Esophagus (tissue), 2 donors: ENCODE measurements at regions not wholly inside any gene's neighbourhood (a gene's known extent, or its start where the extent isn't known, plus 50 kb on each side); places are given as distances from the start of the nearest gene placed in this dataset.

ENCODE experiments used
- H3K27ac ChIP-seq, 2 donors: one replicate each; pipeline ENCODE4 v1.5.1; 2013; ENCODE audit warnings: low read depth in 2 of 2, mild to moderate bottlenecking in 2 of 2, inconsistent platforms in 1 of 2, low read length in 1 of 2, moderate library complexity in 1 of 2
- H3K27me3 ChIP-seq, 2 donors: one replicate each; pipeline ENCODE4 v1.6.1; 2013; ENCODE audit warnings: low read length in 2 of 2, control low read depth in 1 of 2, mild to moderate bottlenecking in 1 of 2; ENCODE audit not compliant: insufficient read depth in 2 of 2, control insufficient read depth in 1 of 2
- H3K36me3 ChIP-seq, 2 donors: one replicate each; pipeline ENCODE4 v1.6.1; 2013; ENCODE audit warnings: low read length in 1 of 2; ENCODE audit not compliant: control insufficient read depth in 2 of 2, insufficient read depth in 2 of 2
- H3K4me1 ChIP-seq, 2 donors: one replicate each; pipeline ENCODE4 v1.6.1; 2013; ENCODE audit warnings: low read length in 1 of 2; ENCODE audit not compliant: control insufficient read depth in 2 of 2, insufficient read depth in 2 of 2
- H3K4me3 ChIP-seq, 2 donors: one replicate each; pipeline ENCODE4 v1.5.1; 2013; ENCODE audit warnings: low read length in 2 of 2, mild to moderate bottlenecking in 2 of 2, low read depth in 1 of 2, moderate library complexity in 1 of 2
- H3K9me3 ChIP-seq, 2 donors: one replicate each; pipeline ENCODE4 v1.6.1; 2013; ENCODE audit warnings: mild to moderate bottlenecking in 2 of 2, low read depth in 1 of 2, low read length in 1 of 2, moderate library complexity in 1 of 2; ENCODE audit not compliant: control insufficient read depth in 2 of 2, insufficient read depth in 1 of 2
- WGBS, 2 donors: extraction: QIAGEN DNeasy Blood & Tissue Kit; methylation state at CpG; one replicate each; pipeline ENCODE4 v1.1.7; 2013; 5-methylcytosine and 5-hydroxymethylcytosine counted together
- donor health status: healthy with polysubstance abuse.
- donor health status: Bipolar disorder and iron deficiency.

DNA sequence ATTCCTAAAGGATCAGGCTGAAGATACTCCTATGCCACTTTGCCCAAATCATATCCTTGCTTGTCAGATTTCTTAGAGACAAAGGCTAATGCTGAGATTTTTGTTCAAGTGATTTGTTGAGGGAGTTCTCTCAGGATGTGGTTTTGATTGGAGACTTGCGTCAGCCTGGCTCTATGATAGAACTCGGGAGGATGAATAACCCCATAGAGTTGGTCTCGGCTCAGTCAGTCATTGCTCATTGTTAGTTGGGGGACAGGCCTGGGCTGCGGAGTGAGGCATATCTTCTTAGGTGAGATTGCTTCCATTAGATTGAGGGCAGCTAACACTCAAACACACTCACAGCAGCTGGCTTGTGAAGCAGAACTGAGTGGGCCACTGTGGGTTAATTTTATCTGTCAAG is 203.4 kb downstream of the KIF20B start:
- no peaks in the 10 kb centered on the region for H3K27me3 ChIP-seq
- no peaks in the 10 kb centered on the region for H3K9me3 ChIP-seq
- no peak overlapping the region for H3K27ac ChIP-seq
- no peaks in the 10 kb centered on the region for H3K4me1 ChIP-seq
- 81 to 86% methylated on average over 4 of the region's 4 CpGs for WGBS, 2 donors
- H3K4me3 ChIP-seq, result no peak overlapping the region
- no peaks in the 10 kb centered on the region for H3K36me3 ChIP-seq

DNA sequence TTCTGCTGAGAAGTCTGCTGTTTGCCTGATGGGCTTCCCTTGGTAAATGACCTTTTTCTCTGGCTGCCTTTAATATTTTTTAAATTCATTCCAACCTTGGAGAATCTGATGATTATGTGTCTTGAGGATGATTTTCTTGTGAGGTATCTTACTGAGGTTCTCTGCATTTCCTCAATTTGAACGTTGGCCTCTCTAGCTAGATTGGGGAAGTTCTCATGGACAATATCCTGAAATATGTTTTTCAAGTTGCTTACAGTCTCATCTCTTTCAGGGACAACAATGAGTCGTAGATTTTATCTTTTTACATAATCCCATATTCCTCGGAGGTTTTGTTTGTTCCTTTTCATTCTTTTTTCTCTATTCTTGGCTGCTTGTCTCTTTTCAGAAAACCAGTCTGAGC is 208.4 kb downstream of the KIF20B start:
- no peaks in the 10 kb centered on the region for H3K36me3 ChIP-seq
- no peaks in the 10 kb centered on the region for H3K4me1 ChIP-seq
- H3K4me3 ChIP-seq, result no peak overlapping the region
- 55 to 56% methylated on average over 3 of the region's 3 CpGs for WGBS, 2 donors
- no peaks in the 10 kb centered on the region for H3K27me3 ChIP-seq
- H3K27ac ChIP-seq, result no peak overlapping the region
- H3K9me3 ChIP-seq, result no peaks in the 10 kb centered on the region

DNA sequence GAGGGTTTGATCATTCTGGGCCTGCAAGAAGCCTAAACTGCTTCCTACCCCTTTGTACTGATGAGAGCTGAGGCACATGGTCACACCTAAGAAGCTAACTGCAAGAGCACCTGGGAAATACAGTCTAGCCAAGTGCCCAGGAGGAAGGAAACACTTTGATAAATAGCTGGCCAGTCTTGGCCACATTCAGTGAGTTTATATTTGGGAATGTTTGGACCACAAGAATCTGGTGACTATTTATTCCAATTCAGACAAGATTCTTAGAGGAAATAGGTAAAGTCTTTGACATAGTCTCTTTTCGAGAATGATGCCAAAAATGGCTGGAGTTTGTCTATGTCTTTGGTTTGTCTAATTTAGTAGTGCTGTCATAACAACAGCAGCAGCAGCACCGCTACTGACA is 213.6 kb downstream of the KIF20B start:
- 78% methylated on average over 2 of the region's 2 CpGs for WGBS, 2 donors
- H3K4me1 ChIP-seq, result no peaks in the 10 kb centered on the region
- H3K4me3 ChIP-seq, result no peak overlapping the region
- H3K27me3 ChIP-seq, result no peaks in the 10 kb centered on the region
- no peak overlapping the region for H3K27ac ChIP-seq
- H3K9me3 ChIP-seq, result no peaks in the 10 kb centered on the region
- H3K36me3 ChIP-seq, result no peaks in the 10 kb centered on the region

DNA sequence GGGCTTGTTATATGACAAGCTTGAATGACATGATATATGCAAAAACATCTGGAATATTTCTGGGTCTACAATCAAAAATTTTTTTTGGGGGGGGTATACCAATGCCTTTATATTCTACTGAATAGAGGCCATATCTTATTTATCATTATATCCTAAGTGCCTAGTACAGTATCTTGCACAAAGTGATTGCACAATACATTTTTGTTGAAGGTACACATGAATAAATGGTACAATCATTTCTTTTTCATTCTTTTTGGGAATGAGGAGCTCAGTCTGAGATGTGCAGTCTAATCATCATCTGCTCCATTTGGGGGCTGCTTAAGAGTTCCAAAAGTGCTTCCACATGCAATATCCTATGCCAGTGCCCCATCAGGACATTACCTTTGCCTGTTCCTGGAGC is 214.6 kb downstream of the KIF20B start:
- Histone ChIP-seq H3K36me3 (no peaks in the 10 kb centered on the region), H3K9me3 (no peaks in the 10 kb centered on the region), H3K27ac (no peak overlapping the region), H3K27me3 (no peaks in the 10 kb centered on the region), H3K4me1 (no peaks in the 10 kb centered on the region), H3K4me3 (no peak overlapping the region)

DNA sequence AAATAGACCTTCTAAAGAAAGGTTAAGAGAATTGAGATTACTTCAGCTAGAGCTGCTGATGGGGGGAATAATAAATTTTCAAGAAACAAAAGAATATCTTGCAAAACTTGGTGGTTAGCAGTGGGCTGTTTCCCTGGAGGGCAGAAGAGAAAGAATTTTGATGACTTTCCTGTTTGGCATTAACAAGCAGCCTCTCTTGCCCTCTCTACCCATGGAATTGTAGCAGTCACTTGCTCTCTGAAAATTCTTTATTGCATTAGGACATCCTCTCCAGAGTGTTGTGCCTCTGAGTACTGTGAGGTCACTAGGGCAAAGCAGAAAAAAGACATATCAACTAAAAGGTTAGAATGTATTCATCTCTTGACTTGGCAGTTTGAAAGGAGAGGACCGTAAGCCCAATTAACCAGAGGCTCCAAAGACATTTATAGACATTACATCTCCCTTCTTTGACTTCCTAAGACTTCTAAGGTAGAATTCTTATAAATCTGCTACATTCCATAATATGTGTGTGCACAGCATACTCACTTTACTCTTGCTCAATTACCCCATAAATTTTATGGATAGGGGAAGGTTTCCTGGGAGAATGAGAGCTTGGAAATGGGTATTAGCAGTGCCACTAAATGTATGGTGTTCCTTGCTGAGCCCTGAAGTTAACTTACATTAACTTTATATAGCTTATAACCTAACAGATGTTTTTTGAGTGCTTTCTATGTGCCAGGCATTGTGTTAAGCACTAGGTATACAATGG is 215.3 kb downstream of the KIF20B start:
- WGBS, 2 donors, result 77 to 80% methylated on average over 1 of the region's 1 CpG
- Histone ChIP-seq H3K27me3 (no peaks in the 10 kb centered on the region), H3K4me1 (no peaks in the 10 kb centered on the region), H3K4me3 (no peak overlapping the region), H3K36me3 (no peaks in the 10 kb centered on the region), H3K9me3 (no peaks in the 10 kb centered on the region), H3K27ac (no peak overlapping the region)

DNA sequence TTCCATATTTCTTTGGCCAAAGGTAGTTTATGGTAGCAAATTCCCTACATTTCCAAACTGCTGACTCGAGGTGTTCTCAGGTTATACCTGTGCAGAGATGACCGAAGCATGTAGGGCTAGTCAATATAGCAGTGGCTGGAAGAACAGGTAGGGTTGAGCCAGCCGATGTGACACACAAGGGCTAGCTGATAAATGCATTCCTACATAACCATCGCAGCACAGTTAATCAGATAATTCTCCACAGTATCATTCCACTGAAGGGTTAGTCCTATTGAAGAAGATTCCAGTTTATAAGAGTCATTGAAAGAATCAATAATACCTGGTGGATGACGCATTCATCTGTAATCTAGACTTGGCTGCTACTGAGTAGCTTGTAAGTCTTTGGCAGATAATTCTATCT is 220.0 kb downstream of the KIF20B start:
- no peaks in the 10 kb centered on the region for H3K27me3 ChIP-seq
- no peaks in the 10 kb centered on the region for H3K9me3 ChIP-seq
- H3K4me1 ChIP-seq, result no peaks in the 10 kb centered on the region
- WGBS, 2 donors, result 59 to 60% methylated on average over 5 of the region's 5 CpGs
- no peak overlapping the region for H3K27ac ChIP-seq
- no peaks in the 10 kb centered on the region for H3K36me3 ChIP-seq
- H3K4me3 ChIP-seq, result no peak overlapping the region

DNA sequence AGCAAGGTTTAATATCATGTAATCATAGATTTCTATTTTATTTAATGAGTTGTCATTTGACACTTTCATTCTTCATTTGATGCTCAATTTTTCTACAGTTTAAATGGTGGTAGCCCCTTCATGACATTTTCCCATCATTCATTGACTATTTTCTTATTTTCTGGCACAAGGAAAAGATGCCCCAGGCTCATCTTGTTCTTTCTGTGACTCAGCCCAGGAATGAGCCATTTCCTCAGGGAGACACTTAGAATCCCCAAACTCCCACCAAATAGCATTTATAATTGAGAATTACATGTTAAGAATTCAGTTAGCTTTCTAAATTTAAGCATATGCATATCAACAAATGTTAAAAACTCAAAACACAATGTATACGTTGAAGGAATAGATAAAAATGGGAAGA is 222.3 kb downstream of the KIF20B start:
- no peak overlapping the region for H3K4me3 ChIP-seq
- H3K9me3 ChIP-seq, result peaks cover 0 to 3% of the 10 kb centered on the region in 2 donors
- H3K27me3 ChIP-seq, result no peaks in the 10 kb centered on the region
- H3K4me1 ChIP-seq, result no peaks in the 10 kb centered on the region
- H3K36me3 ChIP-seq, result no peaks in the 10 kb centered on the region
- WGBS, 2 donors, result 83% methylated on average over 1 of the region's 1 CpG
- no peak overlapping the region for H3K27ac ChIP-seq

DNA sequence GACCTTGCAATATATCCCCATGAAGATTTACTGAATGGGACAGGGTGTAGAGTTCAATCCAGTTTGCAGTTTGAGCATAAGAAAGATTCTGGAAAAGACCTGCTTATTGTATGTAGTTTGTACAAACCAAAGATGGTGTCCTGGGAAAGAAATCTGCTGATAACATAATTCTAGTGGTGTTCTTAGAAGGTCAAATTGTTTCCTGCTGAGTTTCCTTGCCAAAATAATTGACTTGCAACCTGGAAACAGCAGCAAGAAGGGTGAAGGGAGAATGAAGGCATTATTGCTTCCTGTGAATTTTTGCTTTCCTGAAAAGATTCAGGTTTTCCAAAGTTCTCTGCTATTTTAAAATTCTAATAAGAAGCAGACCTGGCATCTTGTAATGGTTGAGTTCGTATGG is 222.9 kb downstream of the KIF20B start:
- H3K4me3 ChIP-seq, result no peak overlapping the region
- peaks cover 0 to 3% of the 10 kb centered on the region in 2 donors for H3K9me3 ChIP-seq
- H3K4me1 ChIP-seq, result no peaks in the 10 kb centered on the region
- H3K36me3 ChIP-seq, result no peaks in the 10 kb centered on the region
- WGBS, 2 donors, result 66 to 80% methylated on average over 1 of the region's 1 CpG
- no peaks in the 10 kb centered on the region for H3K27me3 ChIP-seq
- no peak overlapping the region for H3K27ac ChIP-seq

DNA sequence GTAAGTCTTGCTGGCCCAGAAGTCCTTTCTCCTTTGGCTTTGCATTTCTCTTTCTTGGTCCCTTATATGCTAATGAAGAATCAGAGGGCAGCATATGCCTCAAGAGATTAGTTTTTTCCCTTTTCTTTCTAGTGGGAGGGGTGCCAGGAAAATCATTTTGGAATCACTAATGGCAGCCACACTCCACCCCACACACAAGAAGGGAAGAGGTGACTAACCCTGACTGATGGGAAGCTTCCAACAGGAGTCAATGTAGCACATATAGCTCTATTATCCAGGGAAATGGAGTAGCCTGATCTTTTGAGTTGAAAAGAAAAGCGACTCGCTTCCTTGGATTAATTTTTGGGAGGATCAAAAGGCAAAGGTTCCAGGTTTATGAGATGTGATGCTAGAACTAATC is 225.3 kb downstream of the KIF20B start:
- peaks cover 0 to 3% of the 10 kb centered on the region in 2 donors for H3K9me3 ChIP-seq
- no peaks in the 10 kb centered on the region for H3K27me3 ChIP-seq
- H3K4me1 ChIP-seq, result no peaks in the 10 kb centered on the region
- 79 to 88% methylated on average over 2 of the region's 2 CpGs for WGBS, 2 donors
- no peak overlapping the region for H3K27ac ChIP-seq
- no peaks in the 10 kb centered on the region for H3K36me3 ChIP-seq
- H3K4me3 ChIP-seq, result no peak overlapping the region

DNA sequence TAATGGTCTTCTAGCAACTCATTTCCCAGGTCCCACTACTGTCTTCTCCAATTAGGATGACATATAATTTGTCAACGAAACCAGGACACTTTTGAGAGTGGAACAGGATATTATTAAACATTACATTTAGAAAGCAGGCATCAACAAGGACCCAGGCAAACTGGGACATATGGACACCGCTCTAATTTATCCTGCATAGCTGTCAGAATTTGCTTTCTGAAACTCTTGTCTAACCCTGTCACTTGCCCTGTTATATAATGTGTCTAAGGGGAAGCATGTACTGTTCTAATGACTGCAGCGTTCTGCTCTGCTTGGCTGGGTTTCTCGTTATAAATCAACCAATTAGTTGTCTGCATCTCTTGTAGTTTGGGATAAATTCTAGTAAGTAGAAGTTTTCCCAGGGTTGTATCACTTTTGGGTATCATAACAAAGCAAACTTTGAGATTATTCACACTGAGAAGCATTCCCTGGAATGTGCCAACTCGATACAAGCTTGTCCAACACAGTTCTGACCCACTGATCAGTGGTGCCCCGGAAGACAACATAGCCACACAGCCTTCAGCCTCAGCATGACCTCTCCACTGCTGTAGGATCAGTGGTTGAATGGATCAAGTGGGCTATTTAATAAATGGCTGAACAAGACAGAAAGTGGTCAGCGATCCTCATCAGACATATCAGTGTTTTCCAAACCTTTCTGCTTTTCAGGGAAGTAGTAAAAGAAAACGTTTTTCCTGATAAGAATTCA is 228.1 kb downstream of the KIF20B start:
- Histone ChIP-seq H3K9me3 (peaks cover 0 to 3% of the 10 kb centered on the region in 2 donors), H3K27me3 (no peaks in the 10 kb centered on the region), H3K4me3 (no peak overlapping the region), H3K27ac (no peak overlapping the region), H3K36me3 (no peaks in the 10 kb centered on the region), H3K4me1 (no peaks in the 10 kb centered on the region)
- WGBS, 2 donors, result 68 to 74% methylated on average over 8 of the region's 8 CpGs
